ENCODE measurements at regions not wholly inside any gene's neighbourhood (a gene's known extent, or its start where the extent isn't known, plus 50 kb on each side); places are given as distances from the start of the nearest gene placed in this dataset.

DNA sequence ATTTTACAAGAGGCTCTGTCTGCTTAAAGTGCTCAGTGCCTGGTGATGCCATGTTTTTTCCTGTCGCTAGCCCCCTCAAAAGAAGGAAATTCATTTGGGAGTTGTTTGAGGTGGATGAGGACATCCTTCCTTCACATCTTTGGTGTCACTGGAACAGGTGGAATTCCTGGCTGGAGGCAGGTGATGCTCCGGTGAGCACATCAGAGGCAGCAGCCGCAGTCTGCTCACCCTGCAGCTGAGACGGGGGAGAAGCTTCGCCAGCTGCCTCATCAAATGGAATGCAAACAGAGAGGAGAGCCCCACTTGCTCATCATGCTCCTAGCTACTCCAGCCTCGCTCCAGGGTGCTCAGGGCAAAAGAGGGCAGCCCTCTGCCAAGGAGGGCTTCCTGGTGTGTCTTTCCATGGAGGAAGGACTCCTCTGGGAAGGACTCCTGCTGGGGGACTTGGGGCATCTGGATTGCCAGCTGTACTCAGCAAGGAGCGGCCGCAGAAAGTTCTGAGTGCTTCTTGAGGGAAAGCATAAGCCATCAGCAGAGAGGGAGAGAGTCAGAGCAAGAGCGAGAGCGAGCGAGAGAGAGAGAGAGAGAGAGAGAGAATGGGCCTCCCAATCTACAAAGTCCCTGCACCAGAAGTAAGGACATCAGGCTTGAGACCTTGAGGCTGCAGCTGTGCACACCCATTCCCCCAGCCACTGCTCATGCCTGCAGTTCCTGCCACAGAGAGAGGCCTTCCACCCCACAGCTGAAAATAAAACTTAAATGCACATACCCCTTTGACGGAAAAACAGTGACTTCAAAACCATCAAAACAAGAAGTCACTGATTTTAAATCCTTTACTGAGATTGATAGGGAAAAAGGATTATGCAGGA is 74.3 kb upstream of the UBL3 start:
- H3K27me3 ChIP-seq (ENCODE audit: control insufficient read depth, insufficient read depth, low read length): no peaks in the 10 kb centered on the region
- H3K9ac ChIP-seq (ENCODE audit: insufficient read depth, low read length): no peak overlapping the region
- no peak overlapping the region for H2AFZ ChIP-seq (ENCODE audit: low read length)
- DNase-seq (ENCODE audit: low read depth in 2 of 2): peak; percentile 34 to 89
- no peaks in the 10 kb centered on the region for H4K20me1 ChIP-seq (ENCODE audit: control insufficient read depth, extremely low read depth, insufficient read depth, low read length)
- H3K27ac ChIP-seq (ENCODE audit: insufficient read depth, low read length): peak overlapping the region; percentile 72
- no peaks in the 10 kb centered on the region for H3K9me3 ChIP-seq (ENCODE audit: control insufficient read depth, insufficient read depth, low read depth, low read length)
- no peak overlapping the region for H3K4me3 ChIP-seq (replicated peaks in 1 of 4; ENCODE audit: control extremely low read depth in 1 of 4, insufficient read depth in 1 of 4, low read depth in 3 of 4, low read length in 4 of 4)
- H3K4me1 ChIP-seq (ENCODE audit: control insufficient read depth, extremely low read depth, insufficient read depth, low read length): peaks cover 21% of the 10 kb centered on the region
- H3K79me2 ChIP-seq (ENCODE audit: control insufficient read depth, insufficient read depth, low read length): no peaks in the 10 kb centered on the region
- H3K36me3 ChIP-seq (ENCODE audit: control insufficient read depth, insufficient read depth, low read length): no peaks in the 10 kb centered on the region
- H3K4me2 ChIP-seq (ENCODE audit: extremely low read depth, insufficient read depth, low read length): peak overlapping the region; percentile 48
- TF ChIP-seq, protein P1, sequence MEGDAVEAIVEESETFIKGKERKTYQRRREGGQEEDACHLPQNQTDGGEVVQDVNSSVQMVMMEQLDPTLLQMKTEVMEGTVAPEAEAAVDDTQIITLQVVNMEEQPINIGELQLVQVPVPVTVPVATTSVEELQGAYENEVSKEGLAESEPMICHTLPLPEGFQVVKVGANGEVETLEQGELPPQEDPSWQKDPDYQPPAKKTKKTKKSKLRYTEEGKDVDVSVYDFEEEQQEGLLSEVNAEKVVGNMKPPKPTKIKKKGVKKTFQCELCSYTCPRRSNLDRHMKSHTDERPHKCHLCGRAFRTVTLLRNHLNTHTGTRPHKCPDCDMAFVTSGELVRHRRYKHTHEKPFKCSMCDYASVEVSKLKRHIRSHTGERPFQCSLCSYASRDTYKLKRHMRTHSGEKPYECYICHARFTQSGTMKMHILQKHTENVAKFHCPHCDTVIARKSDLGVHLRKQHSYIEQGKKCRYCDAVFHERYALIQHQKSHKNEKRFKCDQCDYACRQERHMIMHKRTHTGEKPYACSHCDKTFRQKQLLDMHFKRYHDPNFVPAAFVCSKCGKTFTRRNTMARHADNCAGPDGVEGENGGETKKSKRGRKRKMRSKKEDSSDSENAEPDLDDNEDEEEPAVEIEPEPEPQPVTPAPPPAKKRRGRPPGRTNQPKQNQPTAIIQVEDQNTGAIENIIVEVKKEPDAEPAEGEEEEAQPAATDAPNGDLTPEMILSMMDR (conservative IDR thresholded peaks at IDR 0.05 in 1 of 2, IDR thresholded peaks at IDR 0.05 in 1 of 2; ENCODE audit: low read depth in 1 of 2, low read length in 2 of 2): no peak
- TF ChIP-seq EZH2 (IDR thresholded peaks at IDR 0.05; ENCODE audit: low read length, missing control alignments): no peak

DNA sequence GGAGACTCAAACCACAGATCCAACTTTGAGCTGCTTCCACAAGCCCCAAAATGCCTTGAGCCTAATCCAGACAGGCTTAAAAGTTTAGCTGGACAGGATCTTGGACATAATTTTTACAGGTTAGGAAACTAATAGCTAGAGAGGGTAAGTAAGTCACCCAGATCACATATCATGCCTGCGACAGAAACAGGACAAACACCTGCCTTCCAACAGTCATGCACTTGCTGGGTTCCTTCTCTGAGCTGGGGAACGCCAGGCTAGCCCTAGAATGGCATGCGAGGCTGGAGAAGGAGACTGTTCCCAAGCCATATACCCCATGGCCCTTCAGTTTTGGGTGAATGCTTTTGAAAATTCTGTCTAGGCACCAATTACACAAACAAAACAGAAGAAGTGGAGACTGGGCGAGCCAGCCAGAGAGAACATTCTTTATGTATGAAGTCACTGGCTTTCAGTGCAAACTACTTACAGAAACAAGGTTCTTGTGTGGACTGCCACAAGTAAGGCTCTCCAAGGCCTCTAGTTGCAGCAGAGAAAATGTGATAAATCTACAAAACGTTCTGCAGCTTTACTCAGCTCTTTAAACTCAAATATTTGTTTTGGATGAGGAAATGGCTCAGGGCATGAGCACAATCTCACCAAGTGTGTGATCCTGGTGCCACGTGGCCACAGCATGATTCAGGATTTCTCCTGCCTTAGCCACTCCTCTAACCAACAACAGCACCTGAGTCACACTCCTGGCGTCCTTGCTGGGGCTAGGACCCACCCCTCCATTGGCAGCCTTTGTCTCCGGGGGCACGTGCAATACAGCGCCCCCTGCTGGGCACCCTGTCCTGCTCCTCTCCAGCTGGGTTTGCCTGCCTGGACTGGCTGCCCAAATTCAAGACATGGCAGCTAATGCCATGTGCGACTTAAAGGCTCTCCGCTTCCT is 73.4 kb upstream of the UBL3 start:
- Histone ChIP-seq H3K79me2 (ENCODE audit: control insufficient read depth, insufficient read depth, low read length) (no peaks in the 10 kb centered on the region), H3K9me3 (ENCODE audit: control insufficient read depth, insufficient read depth, low read depth, low read length) (no peaks in the 10 kb centered on the region), H3K27ac (ENCODE audit: insufficient read depth, low read length) (peak overlapping the region; percentile 72), H3K4me1 (ENCODE audit: control insufficient read depth, extremely low read depth, insufficient read depth, low read length) (peaks cover 25% of the 10 kb centered on the region), H3K4me2 (ENCODE audit: extremely low read depth, insufficient read depth, low read length) (peak overlapping the region; percentile 48), H3K36me3 (ENCODE audit: control insufficient read depth, insufficient read depth, low read length) (no peaks in the 10 kb centered on the region), H4K20me1 (ENCODE audit: control insufficient read depth, extremely low read depth, insufficient read depth, low read length) (no peaks in the 10 kb centered on the region), H3K4me3 (replicated peaks in 1 of 4; ENCODE audit: control extremely low read depth in 1 of 4, insufficient read depth in 1 of 4, low read depth in 3 of 4, low read length in 4 of 4) (no peak overlapping the region), H3K27me3 (ENCODE audit: control insufficient read depth, insufficient read depth, low read length) (no peaks in the 10 kb centered on the region), H2AFZ (ENCODE audit: low read length) (no peak overlapping the region), H3K9ac (ENCODE audit: insufficient read depth, low read length) (no peak overlapping the region)
- TF ChIP-seq, protein P1 (conservative IDR thresholded peaks at IDR 0.05 in 1 of 2, IDR thresholded peaks at IDR 0.05 in 1 of 2; ENCODE audit: low read depth in 1 of 2, low read length in 2 of 2): peak; percentile 85 to 86
- no peak for TF ChIP-seq EZH2 (IDR thresholded peaks at IDR 0.05; ENCODE audit: low read length, missing control alignments)
- peak; percentile 97 to 99 for DNase-seq (ENCODE audit: low read depth in 2 of 2)

DNA sequence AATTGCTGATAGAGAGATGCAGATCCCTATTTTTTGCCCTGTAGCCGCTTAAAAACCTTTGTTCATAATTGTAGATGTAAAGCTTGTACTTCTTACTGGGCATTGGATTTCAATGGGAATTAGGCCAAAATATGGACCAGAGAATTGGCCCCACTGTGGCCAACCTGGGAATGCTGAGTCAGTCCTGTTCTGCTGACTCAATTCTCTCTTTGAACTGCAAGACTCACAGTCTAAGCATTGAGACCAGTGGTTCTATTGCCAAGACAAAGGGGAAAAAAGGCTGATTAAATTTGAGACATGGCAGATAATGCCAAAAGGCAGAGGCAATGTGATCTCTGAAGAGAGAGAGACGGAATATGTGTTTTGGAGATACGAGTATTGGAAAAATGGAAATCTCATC is 72.5 kb upstream of the UBL3 start:
- no peaks in the 10 kb centered on the region for H3K9me3 ChIP-seq (ENCODE audit: control insufficient read depth, insufficient read depth, low read depth, low read length)
- H3K9ac ChIP-seq (ENCODE audit: insufficient read depth, low read length): no peak overlapping the region
- H4K20me1 ChIP-seq (ENCODE audit: control insufficient read depth, extremely low read depth, insufficient read depth, low read length): no peaks in the 10 kb centered on the region
- TF ChIP-seq, protein P1 (conservative IDR thresholded peaks at IDR 0.05 in 1 of 2, IDR thresholded peaks at IDR 0.05 in 1 of 2; ENCODE audit: low read depth in 1 of 2, low read length in 2 of 2): no peak
- no peak for TF ChIP-seq EZH2 (IDR thresholded peaks at IDR 0.05; ENCODE audit: low read length, missing control alignments)
- H3K4me1 ChIP-seq (ENCODE audit: control insufficient read depth, extremely low read depth, insufficient read depth, low read length): peaks cover 25% of the 10 kb centered on the region
- DNase-seq (ENCODE audit: low read depth in 2 of 2): peak; percentile 51 to 87
- no peak overlapping the region for H3K4me2 ChIP-seq (ENCODE audit: extremely low read depth, insufficient read depth, low read length)
- no peak overlapping the region for H2AFZ ChIP-seq (ENCODE audit: low read length)
- H3K4me3 ChIP-seq (replicated peaks in 1 of 4; ENCODE audit: control extremely low read depth in 1 of 4, insufficient read depth in 1 of 4, low read depth in 3 of 4, low read length in 4 of 4): no peak overlapping the region
- H3K27me3 ChIP-seq (ENCODE audit: control insufficient read depth, insufficient read depth, low read length): no peaks in the 10 kb centered on the region
- no peaks in the 10 kb centered on the region for H3K36me3 ChIP-seq (ENCODE audit: control insufficient read depth, insufficient read depth, low read length)
- no peak overlapping the region for H3K27ac ChIP-seq (ENCODE audit: insufficient read depth, low read length)
- no peaks in the 10 kb centered on the region for H3K79me2 ChIP-seq (ENCODE audit: control insufficient read depth, insufficient read depth, low read length)

Data from fibroblast of lung (primary cell).